ENCODE measurements at regions not wholly inside any gene's neighbourhood (a gene's known extent, or its start where the extent isn't known, plus 50 kb on each side); places are given as distances from the start of the nearest gene placed in this dataset.

DNA sequence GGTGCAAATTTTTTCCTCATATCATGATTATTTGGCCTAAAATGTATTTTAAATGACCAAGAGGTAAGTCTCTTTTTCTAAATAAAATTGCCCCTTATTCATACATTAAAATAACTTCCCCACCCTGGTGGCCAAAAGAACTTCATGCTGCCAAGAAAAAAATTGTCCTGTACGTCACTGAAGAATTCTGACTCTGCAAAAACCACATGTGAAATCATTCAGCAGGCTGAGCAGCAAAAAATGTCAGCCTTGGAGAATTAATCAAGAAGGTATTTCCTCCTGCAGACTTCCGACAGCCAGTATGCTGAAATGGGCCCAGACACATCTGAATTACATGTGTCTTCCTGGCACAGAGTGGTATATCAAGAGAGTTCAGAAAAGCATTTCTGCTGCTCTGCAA lies 94.6 kb upstream of the HMHB1 start:
- TF ChIP-seq, protein P1, sequence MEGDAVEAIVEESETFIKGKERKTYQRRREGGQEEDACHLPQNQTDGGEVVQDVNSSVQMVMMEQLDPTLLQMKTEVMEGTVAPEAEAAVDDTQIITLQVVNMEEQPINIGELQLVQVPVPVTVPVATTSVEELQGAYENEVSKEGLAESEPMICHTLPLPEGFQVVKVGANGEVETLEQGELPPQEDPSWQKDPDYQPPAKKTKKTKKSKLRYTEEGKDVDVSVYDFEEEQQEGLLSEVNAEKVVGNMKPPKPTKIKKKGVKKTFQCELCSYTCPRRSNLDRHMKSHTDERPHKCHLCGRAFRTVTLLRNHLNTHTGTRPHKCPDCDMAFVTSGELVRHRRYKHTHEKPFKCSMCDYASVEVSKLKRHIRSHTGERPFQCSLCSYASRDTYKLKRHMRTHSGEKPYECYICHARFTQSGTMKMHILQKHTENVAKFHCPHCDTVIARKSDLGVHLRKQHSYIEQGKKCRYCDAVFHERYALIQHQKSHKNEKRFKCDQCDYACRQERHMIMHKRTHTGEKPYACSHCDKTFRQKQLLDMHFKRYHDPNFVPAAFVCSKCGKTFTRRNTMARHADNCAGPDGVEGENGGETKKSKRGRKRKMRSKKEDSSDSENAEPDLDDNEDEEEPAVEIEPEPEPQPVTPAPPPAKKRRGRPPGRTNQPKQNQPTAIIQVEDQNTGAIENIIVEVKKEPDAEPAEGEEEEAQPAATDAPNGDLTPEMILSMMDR (IDR thresholded peaks at IDR 0.05): no peak
- Histone ChIP-seq H3K4me3 (no peak overlapping the region), H3K9me3 (no peaks in the 10 kb centered on the region), H3K27ac (no peak overlapping the region), H3K27me3 (no peaks in the 10 kb centered on the region), H3K36me3 (no peaks in the 10 kb centered on the region), H3K4me1 (peaks cover 16% of the 10 kb centered on the region)
- ATAC-seq (no peak), DNase-seq (no peak)
- intact Hi-C loops (cut with DNase I): no loop called here

- no peaks in the 10 kb centered on the region for H3K27me3 ChIP-seq
- H3K36me3 ChIP-seq: no peaks in the 10 kb centered on the region
- TF ChIP-seq, protein P1 (IDR thresholded peaks at IDR 0.05): no peak
- H3K9me3 ChIP-seq: no peaks in the 10 kb centered on the region
- ATAC-seq (no peak), DNase-seq (no peak)
- no peak overlapping the region for H3K27ac ChIP-seq
- peaks cover 17% of the 10 kb centered on the region for H3K4me1 ChIP-seq
- intact Hi-C loops (cut with DNase I): no loop called here
- H3K4me3 ChIP-seq: no peak overlapping the region
These were observed 95.1 kb upstream of the HMHB1 start for GRCh38 chr5:143716881-143717280.

DNA sequence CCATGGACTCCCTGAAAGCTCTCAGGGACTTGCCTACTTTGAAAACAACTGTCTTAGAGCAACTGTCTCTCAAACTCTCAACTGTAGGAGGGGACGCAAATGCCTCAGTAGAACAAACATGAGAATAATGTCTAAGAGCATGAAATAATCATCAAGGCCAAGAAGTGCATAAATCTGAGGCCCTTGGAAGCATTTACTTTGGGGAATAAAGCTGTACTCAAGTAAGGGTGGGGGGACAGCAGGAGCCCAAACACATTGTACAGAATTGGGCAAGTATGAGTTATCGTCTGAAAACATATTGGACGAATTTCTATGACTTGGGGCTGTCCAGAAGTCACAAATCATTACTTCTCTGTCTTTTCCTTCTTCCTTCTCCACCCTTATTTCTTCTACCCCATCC lies 96.3 kb upstream of the HMHB1 start:
- no peaks in the 10 kb centered on the region for H3K27me3 ChIP-seq
- H3K4me1 ChIP-seq: peaks cover 17% of the 10 kb centered on the region
- H3K9me3 ChIP-seq: no peaks in the 10 kb centered on the region
- no peaks in the 10 kb centered on the region for H3K36me3 ChIP-seq
- TF ChIP-seq, protein P1 (IDR thresholded peaks at IDR 0.05): no peak
- DNase-seq: no peak
- H3K27ac ChIP-seq: no peak overlapping the region
- no peak overlapping the region for H3K4me3 ChIP-seq
- ATAC-seq: no peak
- intact Hi-C loops (cut with DNase I): no loop called here

GRCh38 chr5:143714629-143715028 lies 97.3 kb upstream of the HMHB1 start:
- TF ChIP-seq, protein P1 (IDR thresholded peaks at IDR 0.05): no peak

GRCh38 chr5:143713047-143714003 lies 98.6 kb upstream of the HMHB1 start:
- DNase-seq: no peak
- peaks cover 17% of the 10 kb centered on the region for H3K4me1 ChIP-seq
- H3K36me3 ChIP-seq: no peaks in the 10 kb centered on the region
- peak; percentile 46 for ATAC-seq
- H3K9me3 ChIP-seq: no peaks in the 10 kb centered on the region
- intact Hi-C loops (cut with DNase I): no loop called here
- TF ChIP-seq, protein P1 (IDR thresholded peaks at IDR 0.05): no peak
- no peaks in the 10 kb centered on the region for H3K27me3 ChIP-seq
- no peak overlapping the region for H3K4me3 ChIP-seq
- H3K27ac ChIP-seq: peak overlapping the region; percentile 42

More at GRCh38 chr5:143714629-143715028, 97.3 kb upstream of the HMHB1 start:
- H3K27me3 ChIP-seq: no peaks in the 10 kb centered on the region
- no peaks in the 10 kb centered on the region for H3K36me3 ChIP-seq
- peak; percentile 68 for DNase-seq
- no peaks in the 10 kb centered on the region for H3K9me3 ChIP-seq
- peak; percentile 83 for ATAC-seq
- no peak overlapping the region for H3K27ac ChIP-seq
- H3K4me3 ChIP-seq: no peak overlapping the region
- intact Hi-C loops (cut with DNase I): no loop called here
- peaks cover 17% of the 10 kb centered on the region for H3K4me1 ChIP-seq

Measured in upper lobe of right lung (tissue), 1 donor.